Stimulated activated CD4-positive, alpha-beta T cell treated with anti-CD3 and anti-CD28 coated beads, Interleukin-1b, Interleukin-23, amount 100 ng/mL, for 48 hours (primary cell): ENCODE measurements at regions not wholly inside any gene's neighbourhood (a gene's known extent, or its start where the extent isn't known, plus 50 kb on each side); places are given as distances from the start of the nearest gene placed in this dataset.

Experiments used
- DNase-seq: peaks from one replicate; pipeline ENCODE4 v3.0.0-alpha.2; 2020

- DNase-seq: peak; percentile 1
These were observed 236.9 kb downstream of the AR start for GRCh38 chrX:67780694-67781109.

- no peak for DNase-seq
These were observed 237.3 kb downstream of the AR start for GRCh38 chrX:67781132-67781531.

DNA sequence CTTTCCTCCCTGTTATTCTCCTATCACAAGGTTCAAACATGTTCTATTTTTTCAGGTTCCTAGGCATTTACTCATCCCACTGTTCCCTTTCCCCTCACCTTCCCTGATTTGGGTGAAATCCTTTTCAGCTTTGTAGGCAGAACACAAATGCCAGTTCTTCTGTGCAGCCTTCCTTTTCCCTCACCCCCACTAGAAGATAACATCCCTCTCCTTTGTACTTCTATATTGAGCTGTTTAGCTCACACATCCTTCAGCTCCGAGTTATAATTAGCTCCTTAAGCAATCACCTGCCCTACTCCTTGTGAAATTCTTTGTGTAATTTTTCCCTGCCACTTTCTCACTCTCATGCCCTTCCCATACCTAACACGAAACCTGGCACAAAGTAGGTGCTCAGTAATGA is 240.9 kb downstream of the AR start:
- DNase-seq: no peak

DNA sequence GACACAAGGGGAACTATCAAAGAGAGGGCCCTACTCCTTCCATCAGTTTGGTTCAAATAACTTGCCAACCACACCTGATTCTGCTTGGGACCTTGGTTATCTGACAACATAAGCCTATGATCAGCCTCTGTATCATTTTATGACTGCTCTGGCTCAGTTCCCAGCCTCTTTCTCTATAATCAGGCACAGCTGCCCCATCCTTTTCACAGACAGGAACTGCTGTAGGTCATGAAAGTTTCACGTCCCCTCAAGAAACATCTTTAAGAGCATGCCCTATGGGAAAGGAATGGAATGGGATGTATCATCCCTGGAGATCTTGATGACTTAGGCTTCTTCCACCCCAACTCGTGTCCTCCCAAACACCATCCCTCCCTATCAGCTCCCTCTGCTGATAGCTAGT is 243.4 kb downstream of the AR start:
- DNase-seq: no peak

DNA sequence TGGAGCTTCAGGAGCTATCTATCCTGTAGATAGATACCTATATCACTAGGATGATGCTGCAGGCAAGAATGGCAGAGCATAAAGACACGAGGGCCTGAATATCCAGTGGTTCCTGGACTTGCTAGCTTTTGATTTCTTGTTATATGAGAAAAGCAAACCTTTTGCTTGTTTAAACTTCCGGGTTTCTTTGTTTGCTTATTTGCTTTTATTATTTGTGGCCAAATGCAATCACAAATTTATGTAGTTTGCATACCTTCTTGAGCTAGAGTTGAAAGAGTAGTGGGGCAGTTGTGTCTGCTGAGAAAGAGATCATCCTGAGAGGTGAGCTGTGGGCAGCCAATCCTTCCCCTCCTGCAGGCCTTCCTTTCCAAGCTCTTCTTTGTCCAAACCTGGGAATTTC is 245.7 kb downstream of the AR start:
- no peak for DNase-seq
